HG02571 (cell line): ENCODE measurements at regions not wholly inside any gene's neighbourhood (a gene's known extent, or its start where the extent isn't known, plus 50 kb on each side); places are given as distances from the start of the nearest gene placed in this dataset.
"Not testable (repeated sequence)": the region's sequence is repeated elsewhere in the genome, so short reads cannot be mapped to it uniquely, and the experiment has no call there.

Source experiments
- ATAC-seq: cut with Tn5 transposase; IDR thresholded peaks from one replicate; pipeline ENCODE4 v1.9.1; 2021; ENCODE audit warnings: mild to moderate bottlenecking, moderate library complexity; ENCODE audit not compliant: unreplicated experiment

DNA sequence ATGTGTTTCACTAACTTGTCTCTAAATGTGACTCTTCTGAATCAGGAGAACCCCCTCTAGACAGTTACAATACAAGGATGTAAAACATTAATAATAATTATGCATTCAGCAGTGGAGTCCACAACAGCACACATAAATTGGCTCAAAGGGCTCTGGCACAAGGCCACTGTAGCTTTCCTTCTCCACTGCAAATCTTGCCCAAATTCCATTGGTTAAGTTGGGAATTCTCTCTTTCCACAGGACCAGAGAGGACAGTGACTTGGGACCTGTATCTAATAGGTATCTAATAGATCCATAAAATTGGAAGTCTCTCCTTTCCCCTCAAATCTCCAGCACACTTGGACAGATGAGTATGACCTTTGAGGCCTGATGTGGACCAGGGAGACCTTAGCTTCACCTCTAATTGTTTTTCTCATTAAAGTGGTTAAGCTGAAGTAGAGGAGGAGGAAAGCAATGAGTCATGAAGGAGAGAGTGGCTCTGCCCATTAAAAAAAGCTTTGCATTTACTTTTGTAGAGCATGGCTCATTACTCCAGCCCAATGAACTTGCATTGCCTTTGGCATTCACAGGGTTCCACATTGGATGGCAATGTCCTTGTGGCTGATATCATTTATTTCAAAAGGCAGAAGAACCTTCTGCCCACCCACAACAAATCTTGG, 72.3 kb upstream of the SH3RF1 start:
- no peak for ATAC-seq

DNA sequence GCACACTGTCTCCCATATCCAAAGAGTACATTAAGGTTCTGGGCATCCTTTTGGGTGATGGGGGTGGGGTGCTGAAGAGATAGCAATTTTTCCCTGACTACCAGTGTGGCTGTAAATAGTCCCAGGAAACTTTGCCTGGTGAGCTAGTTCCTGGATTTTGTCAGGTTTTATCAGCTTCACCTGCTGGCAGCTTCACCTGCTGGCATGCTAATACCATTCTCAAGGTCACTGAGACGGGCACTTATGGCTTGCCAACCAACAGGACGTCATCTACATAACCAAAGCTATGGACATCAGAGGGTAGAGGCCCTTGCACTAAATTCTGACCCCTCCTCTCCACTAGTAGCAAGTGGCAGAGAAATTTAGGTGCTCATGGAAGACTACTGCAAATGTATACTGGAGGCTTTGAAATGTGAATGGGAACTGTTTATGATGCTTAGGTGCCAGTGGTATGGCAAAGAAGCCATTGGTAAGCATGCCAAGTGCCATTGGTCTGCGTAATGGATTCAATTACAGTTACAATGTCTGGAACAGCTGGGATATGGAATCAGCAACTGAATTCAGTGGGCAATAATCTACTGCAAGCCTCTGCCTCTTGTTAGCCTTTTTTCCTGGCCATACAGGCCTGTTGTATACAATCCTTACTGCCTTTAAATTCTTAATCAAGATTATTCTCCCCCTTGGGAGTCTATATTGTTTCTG, 71.6 kb upstream of the SH3RF1 start:
- no peak for ATAC-seq

- peak; percentile 81 for ATAC-seq
Measured at GRCh38 chr4:169341490-169341889, 70.7 kb upstream of the SH3RF1 start.

DNA sequence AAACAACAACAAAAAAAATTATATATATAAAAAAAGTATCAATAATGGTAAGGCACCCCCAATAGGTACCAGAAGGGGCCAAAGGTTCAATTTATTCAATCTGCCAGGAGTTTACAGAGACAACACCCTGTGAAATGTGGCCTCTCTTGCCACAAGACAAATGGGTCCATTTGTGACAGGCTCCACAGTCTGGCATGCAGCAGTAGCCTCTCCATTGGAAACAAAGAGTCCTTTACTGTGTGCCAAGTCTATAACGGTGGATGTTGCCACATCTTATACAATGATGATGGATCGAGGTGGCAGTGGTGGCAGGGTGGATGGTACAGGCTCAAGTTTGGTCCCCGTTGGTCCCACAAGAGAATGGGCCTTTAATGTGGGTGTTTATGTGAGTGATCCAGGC, 70.1 kb upstream of the SH3RF1 start:
- peak; percentile 8 for ATAC-seq

GRCh38 chr4:169338241-169338640, 67.5 kb upstream of the SH3RF1 start:
- ATAC-seq = no peak

GRCh38 chr4:169337510-169337909, 66.8 kb upstream of the SH3RF1 start:
- no peak for ATAC-seq

GRCh38 chr4:169335331-169335730, 64.6 kb upstream of the SH3RF1 start:
- no peak for ATAC-seq

DNA sequence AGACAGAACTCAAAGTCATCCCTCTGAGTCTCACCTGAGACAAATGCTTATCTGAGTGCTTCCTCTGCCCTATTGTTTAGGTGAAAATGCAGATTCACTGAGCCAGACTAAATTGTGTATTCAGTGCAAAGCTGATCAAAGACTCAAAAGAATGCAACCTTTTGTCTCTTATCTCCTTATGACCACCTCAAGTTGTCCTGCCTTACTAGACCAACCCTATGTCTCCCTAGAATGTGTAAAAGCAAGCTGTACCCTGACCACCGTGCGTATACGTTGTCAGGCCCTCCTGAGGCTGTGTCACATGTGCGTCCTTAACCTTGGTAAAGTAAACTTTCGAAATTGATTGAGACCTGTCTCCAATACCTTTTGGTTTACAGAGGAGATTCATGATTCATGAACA, 63.6 kb upstream of the SH3RF1 start:
- no peak for ATAC-seq

- ATAC-seq = no peak
Measured at GRCh38 chr4:169333265-169333664, 62.5 kb upstream of the SH3RF1 start.

DNA sequence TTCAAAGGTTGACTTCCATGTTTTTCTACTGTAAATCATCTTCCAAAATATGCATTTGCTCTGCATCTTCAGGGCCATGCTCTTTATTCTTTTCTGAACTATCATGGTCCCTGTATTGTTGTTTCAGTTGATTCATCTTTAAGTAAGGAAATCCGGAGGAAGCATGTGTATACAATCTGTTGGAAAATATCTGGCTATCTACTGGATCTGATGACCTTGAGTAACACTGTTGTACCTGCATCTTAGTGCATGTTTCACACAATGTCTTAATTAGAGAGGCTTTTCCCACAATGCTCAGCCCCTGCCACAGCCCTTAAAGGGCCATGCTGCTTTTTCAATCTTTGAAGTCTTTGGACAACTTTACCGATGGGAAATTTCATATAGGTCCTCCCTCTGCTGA, 61.8 kb upstream of the SH3RF1 start:
- no peak for ATAC-seq

DNA sequence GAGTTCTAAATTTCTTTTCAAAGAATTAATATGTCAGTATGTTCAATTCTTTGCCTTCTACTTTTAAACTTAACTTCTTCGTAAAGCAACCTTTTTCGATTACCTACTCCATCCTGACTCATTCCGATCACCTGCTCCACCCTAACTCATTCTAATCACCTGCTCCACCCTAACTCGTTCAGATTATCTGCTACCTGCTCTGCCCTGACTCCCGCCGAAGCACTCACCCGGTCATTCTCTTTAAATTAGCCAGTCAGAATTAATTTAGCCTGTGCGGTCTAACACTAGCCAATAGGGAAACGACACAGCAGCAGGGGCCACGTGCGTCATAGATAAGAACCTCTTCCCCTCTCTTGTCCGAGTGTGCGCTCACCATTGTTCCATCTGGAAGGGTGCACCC, 60.1 kb upstream of the SH3RF1 start:
- ATAC-seq = no peak

GRCh38 chr4:169330095-169330494, 59.3 kb upstream of the SH3RF1 start:
- no peak for ATAC-seq

- ATAC-seq = no peak
Measured at GRCh38 chr4:169327951-169328350, 57.2 kb upstream of the SH3RF1 start.

- ATAC-seq = not testable (repeated sequence)
Measured at GRCh38 chr4:169323925-169324324, 53.2 kb upstream of the SH3RF1 start.

DNA sequence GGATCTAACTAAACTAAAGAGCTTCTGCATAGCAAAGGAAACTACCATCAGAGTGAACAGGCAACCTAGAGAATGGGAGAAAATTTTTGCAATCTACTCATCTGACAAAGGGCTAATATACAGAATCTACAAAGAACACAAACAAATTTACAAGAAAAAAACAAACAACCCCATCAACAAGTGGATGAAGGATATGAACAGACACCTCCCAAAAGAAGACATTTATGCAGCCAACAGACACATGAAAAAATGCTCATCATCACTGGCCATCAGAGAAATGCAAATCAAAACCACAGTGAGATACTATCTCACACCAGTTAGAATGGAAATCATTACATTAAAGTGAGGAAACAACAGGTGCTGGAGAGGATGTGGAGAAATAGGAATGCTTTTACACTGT, 52.1 kb upstream of the SH3RF1 start:
- ATAC-seq = not testable (repeated sequence)
